RWPE2 (cell line): ENCODE measurements at regions not wholly inside any gene's neighbourhood (a gene's known extent, or its start where the extent isn't known, plus 50 kb on each side); places are given as distances from the start of the nearest gene placed in this dataset.

Experiments
- ATAC-seq: fragments of 200-7000 bp; cut with Tn5 transposase; 3 replicates; pipeline ENCODE4 v1.9.1; 2021; ENCODE audit warnings: low read depth
- DNase-seq: peaks from one replicate; pipeline ENCODE4 v3.0.0-alpha.2; 2020; ENCODE audit warnings: low spot score
- H3K27ac ChIP-seq: fragments of 450-650 bp; 2 replicates; pipeline ENCODE4 v1.5.1; 2017; ENCODE audit warnings: mild to moderate bottlenecking; ENCODE audit not compliant: poor library complexity, severe bottlenecking
- H3K27me3 ChIP-seq: fragments of 250-450 bp; sonication (Bioruptor Pico); 2 replicates; pipeline ENCODE4 v1.5.1; 2021; ENCODE audit warnings: mild to moderate bottlenecking, moderate library complexity; ENCODE audit not compliant: insufficient read depth, poor library complexity, severe bottlenecking
- H3K36me3 ChIP-seq: fragments of 250-450 bp; sonication (Bioruptor Pico); 2 replicates; pipeline ENCODE4 v1.5.1; 2020; ENCODE audit warnings: low read depth, mild to moderate bottlenecking, moderate library complexity
- H3K4me1 ChIP-seq: fragments of 250-450 bp; sonication (Bioruptor Pico); 2 replicates; pipeline ENCODE4 v1.5.1; 2021; ENCODE audit warnings: mild to moderate bottlenecking, moderate library complexity; ENCODE audit not compliant: insufficient read depth, poor library complexity, severe bottlenecking
- H3K4me3 ChIP-seq: fragments of 250-450 bp; sonication (Bioruptor Pico); 2 replicates; pipeline ENCODE4 v1.5.1; 2021; ENCODE audit warnings: mild to moderate bottlenecking, moderate library complexity; ENCODE audit not compliant: severe bottlenecking
- H3K9me3 ChIP-seq: fragments of 250-450 bp; sonication (Bioruptor Pico); 2 replicates; pipeline ENCODE4 v1.5.1; 2021; ENCODE audit warnings: mild to moderate bottlenecking, moderate library complexity; ENCODE audit not compliant: severe bottlenecking
- CTCF ChIP-seq: fragments of 450-650 bp; IDR thresholded peaks from one replicate; pipeline ENCODE4 v1.5.1; 2017; ENCODE audit warnings: mild to moderate bottlenecking, moderate library complexity; ENCODE audit not compliant: poor library complexity, severe bottlenecking

- Histone ChIP-seq H3K9me3 (no peaks in the 10 kb centered on the region), H3K4me3 (no peak overlapping the region), H3K27me3 (no peaks in the 10 kb centered on the region), H3K27ac (no peak overlapping the region), H3K36me3 (no peaks in the 10 kb centered on the region), H3K4me1 (no peaks in the 10 kb centered on the region)
- ATAC-seq (no peak), DNase-seq (no peak)
- no peak for TF ChIP-seq CTCF
Observed at GRCh38 chr10:6365384-6365783, 162.7 kb downstream of the PFKFB3 start.
